ENCODE measurements at regions not wholly inside any gene's neighbourhood (a gene's known extent, or its start where the extent isn't known, plus 50 kb on each side); places are given as distances from the start of the nearest gene placed in this dataset.

- Histone ChIP-seq H3K4me1 (ENCODE audit: control insufficient read depth in 2 of 2, insufficient read depth in 2 of 2, low read length in 2 of 2) (no peaks in the 10 kb centered on the region), H3K4me3 (ENCODE audit: low read length in 2 of 2) (no peak overlapping the region), H3K36me3 (ENCODE audit: control insufficient read depth in 2 of 2, insufficient read depth in 2 of 2, low read length in 2 of 2) (no peaks in the 10 kb centered on the region), H3K27me3 (ENCODE audit: control insufficient read depth in 2 of 2, insufficient read depth in 2 of 2, low read length in 2 of 2) (no peaks in the 10 kb centered on the region), H3K9me3 (ENCODE audit: control insufficient read depth in 2 of 2, low read length in 2 of 2) (no peaks in the 10 kb centered on the region), H3K9ac (ENCODE audit: low read depth in 1 of 2, low read length in 2 of 2) (no peak overlapping the region), H3K27ac (ENCODE audit: low read depth in 2 of 2, low read length in 2 of 2) (no peak overlapping the region)
These were observed 400.9 kb upstream of the ADGRL3 start for GRCh38 chr4:60799214-60799613.

- Histone ChIP-seq H3K27ac (ENCODE audit: low read depth in 2 of 2, low read length in 2 of 2) (no peak overlapping the region), H3K4me1 (ENCODE audit: control insufficient read depth in 2 of 2, insufficient read depth in 2 of 2, low read length in 2 of 2) (no peaks in the 10 kb centered on the region), H3K4me3 (ENCODE audit: low read length in 2 of 2) (no peak overlapping the region), H3K9me3 (ENCODE audit: control insufficient read depth in 2 of 2, low read length in 2 of 2) (no peaks in the 10 kb centered on the region), H3K9ac (ENCODE audit: low read depth in 1 of 2, low read length in 2 of 2) (no peak overlapping the region), H3K27me3 (ENCODE audit: control insufficient read depth in 2 of 2, insufficient read depth in 2 of 2, low read length in 2 of 2) (no peaks in the 10 kb centered on the region), H3K36me3 (ENCODE audit: control insufficient read depth in 2 of 2, insufficient read depth in 2 of 2, low read length in 2 of 2) (no peaks in the 10 kb centered on the region)
These were observed 399.4 kb upstream of the ADGRL3 start for GRCh38 chr4:60800701-60801100.

GRCh38 chr4:60805500-60806313 lies 394.4 kb upstream of the ADGRL3 start:
- H3K4me1 ChIP-seq (ENCODE audit: control insufficient read depth in 2 of 2, insufficient read depth in 2 of 2, low read length in 2 of 2) = no peaks in the 10 kb centered on the region
- H3K36me3 ChIP-seq (ENCODE audit: control insufficient read depth in 2 of 2, insufficient read depth in 2 of 2, low read length in 2 of 2) = no peaks in the 10 kb centered on the region
- no peaks in the 10 kb centered on the region for H3K27me3 ChIP-seq (ENCODE audit: control insufficient read depth in 2 of 2, insufficient read depth in 2 of 2, low read length in 2 of 2)
- no peak overlapping the region for H3K9ac ChIP-seq (ENCODE audit: low read depth in 1 of 2, low read length in 2 of 2)
- H3K27ac ChIP-seq (ENCODE audit: low read depth in 2 of 2, low read length in 2 of 2) = no peak overlapping the region
- no peaks in the 10 kb centered on the region for H3K9me3 ChIP-seq (ENCODE audit: control insufficient read depth in 2 of 2, low read length in 2 of 2)
- no peak overlapping the region for H3K4me3 ChIP-seq (ENCODE audit: low read length in 2 of 2)

GRCh38 chr4:60808726-60809485 lies 391.2 kb upstream of the ADGRL3 start:
- H3K4me3 ChIP-seq (ENCODE audit: low read length in 2 of 2) = no peak overlapping the region
- H3K9ac ChIP-seq (ENCODE audit: low read depth in 1 of 2, low read length in 2 of 2) = no peak overlapping the region
- H3K4me1 ChIP-seq (ENCODE audit: control insufficient read depth in 2 of 2, insufficient read depth in 2 of 2, low read length in 2 of 2) = no peaks in the 10 kb centered on the region
- no peaks in the 10 kb centered on the region for H3K9me3 ChIP-seq (ENCODE audit: control insufficient read depth in 2 of 2, low read length in 2 of 2)
- no peak overlapping the region for H3K27ac ChIP-seq (ENCODE audit: low read depth in 2 of 2, low read length in 2 of 2)
- H3K27me3 ChIP-seq (ENCODE audit: control insufficient read depth in 2 of 2, insufficient read depth in 2 of 2, low read length in 2 of 2) = no peaks in the 10 kb centered on the region
- H3K36me3 ChIP-seq (ENCODE audit: control insufficient read depth in 2 of 2, insufficient read depth in 2 of 2, low read length in 2 of 2) = no peaks in the 10 kb centered on the region

GRCh38 chr4:60809486-60809800 lies 390.7 kb upstream of the ADGRL3 start:
- no peak overlapping the region for H3K9ac ChIP-seq (ENCODE audit: low read depth in 1 of 2, low read length in 2 of 2)
- no peak overlapping the region for H3K4me3 ChIP-seq (ENCODE audit: low read length in 2 of 2)
- no peak overlapping the region for H3K27ac ChIP-seq (ENCODE audit: low read depth in 2 of 2, low read length in 2 of 2)
- no peaks in the 10 kb centered on the region for H3K27me3 ChIP-seq (ENCODE audit: control insufficient read depth in 2 of 2, insufficient read depth in 2 of 2, low read length in 2 of 2)
- no peaks in the 10 kb centered on the region for H3K36me3 ChIP-seq (ENCODE audit: control insufficient read depth in 2 of 2, insufficient read depth in 2 of 2, low read length in 2 of 2)
- H3K4me1 ChIP-seq (ENCODE audit: control insufficient read depth in 2 of 2, insufficient read depth in 2 of 2, low read length in 2 of 2) = no peaks in the 10 kb centered on the region
- no peaks in the 10 kb centered on the region for H3K9me3 ChIP-seq (ENCODE audit: control insufficient read depth in 2 of 2, low read length in 2 of 2)

GRCh38 chr4:60812811-60813210 lies 387.3 kb upstream of the ADGRL3 start:
- Histone ChIP-seq H3K9ac (ENCODE audit: low read depth in 1 of 2, low read length in 2 of 2) (no peak overlapping the region), H3K9me3 (ENCODE audit: control insufficient read depth in 2 of 2, low read length in 2 of 2) (no peaks in the 10 kb centered on the region), H3K27ac (ENCODE audit: low read depth in 2 of 2, low read length in 2 of 2) (no peak overlapping the region), H3K36me3 (ENCODE audit: control insufficient read depth in 2 of 2, insufficient read depth in 2 of 2, low read length in 2 of 2) (no peaks in the 10 kb centered on the region), H3K4me1 (ENCODE audit: control insufficient read depth in 2 of 2, insufficient read depth in 2 of 2, low read length in 2 of 2) (no peaks in the 10 kb centered on the region), H3K27me3 (ENCODE audit: control insufficient read depth in 2 of 2, insufficient read depth in 2 of 2, low read length in 2 of 2) (no peaks in the 10 kb centered on the region), H3K4me3 (ENCODE audit: low read length in 2 of 2) (no peak overlapping the region)

GRCh38 chr4:60814549-60814948 lies 385.6 kb upstream of the ADGRL3 start:
- Histone ChIP-seq H3K4me3 (ENCODE audit: low read length in 2 of 2) (no peak overlapping the region), H3K9ac (ENCODE audit: low read depth in 1 of 2, low read length in 2 of 2) (no peak overlapping the region), H3K9me3 (ENCODE audit: control insufficient read depth in 2 of 2, low read length in 2 of 2) (no peaks in the 10 kb centered on the region), H3K27me3 (ENCODE audit: control insufficient read depth in 2 of 2, insufficient read depth in 2 of 2, low read length in 2 of 2) (no peaks in the 10 kb centered on the region), H3K27ac (ENCODE audit: low read depth in 2 of 2, low read length in 2 of 2) (no peak overlapping the region), H3K36me3 (ENCODE audit: control insufficient read depth in 2 of 2, insufficient read depth in 2 of 2, low read length in 2 of 2) (no peaks in the 10 kb centered on the region), H3K4me1 (ENCODE audit: control insufficient read depth in 2 of 2, insufficient read depth in 2 of 2, low read length in 2 of 2) (no peaks in the 10 kb centered on the region)

GRCh38 chr4:60817609-60818008 lies 382.5 kb upstream of the ADGRL3 start:
- no peaks in the 10 kb centered on the region for H3K4me1 ChIP-seq (ENCODE audit: control insufficient read depth in 2 of 2, insufficient read depth in 2 of 2, low read length in 2 of 2)
- no peak overlapping the region for H3K27ac ChIP-seq (ENCODE audit: low read depth in 2 of 2, low read length in 2 of 2)
- no peak overlapping the region for H3K4me3 ChIP-seq (ENCODE audit: low read length in 2 of 2)

GRCh38 chr4:60822986-60823385 lies 377.1 kb upstream of the ADGRL3 start:
- Histone ChIP-seq H3K9me3 (ENCODE audit: control insufficient read depth in 2 of 2, low read length in 2 of 2) (no peaks in the 10 kb centered on the region), H3K4me3 (ENCODE audit: low read length in 2 of 2) (no peak overlapping the region), H3K9ac (ENCODE audit: low read depth in 1 of 2, low read length in 2 of 2) (no peak overlapping the region), H3K27me3 (ENCODE audit: control insufficient read depth in 2 of 2, insufficient read depth in 2 of 2, low read length in 2 of 2) (no peaks in the 10 kb centered on the region), H3K4me1 (ENCODE audit: control insufficient read depth in 2 of 2, insufficient read depth in 2 of 2, low read length in 2 of 2) (no peaks in the 10 kb centered on the region), H3K27ac (ENCODE audit: low read depth in 2 of 2, low read length in 2 of 2) (no peak overlapping the region), H3K36me3 (ENCODE audit: control insufficient read depth in 2 of 2, insufficient read depth in 2 of 2, low read length in 2 of 2) (no peaks in the 10 kb centered on the region)

More at GRCh38 chr4:60817609-60818008, 382.5 kb upstream of the ADGRL3 start:
- Histone ChIP-seq H3K27me3 (ENCODE audit: control insufficient read depth in 2 of 2, insufficient read depth in 2 of 2, low read length in 2 of 2) (no peaks in the 10 kb centered on the region), H3K36me3 (ENCODE audit: control insufficient read depth in 2 of 2, insufficient read depth in 2 of 2, low read length in 2 of 2) (no peaks in the 10 kb centered on the region), H3K9ac (ENCODE audit: low read depth in 1 of 2, low read length in 2 of 2) (no peak overlapping the region), H3K9me3 (ENCODE audit: control insufficient read depth in 2 of 2, low read length in 2 of 2) (no peaks in the 10 kb centered on the region)

GRCh38 chr4:60840020-60840419 lies 360.1 kb upstream of the ADGRL3 start:
- Histone ChIP-seq H3K9ac (ENCODE audit: low read depth in 1 of 2, low read length in 2 of 2) (no peak overlapping the region), H3K27me3 (ENCODE audit: control insufficient read depth in 2 of 2, insufficient read depth in 2 of 2, low read length in 2 of 2) (no peaks in the 10 kb centered on the region), H3K36me3 (ENCODE audit: control insufficient read depth in 2 of 2, insufficient read depth in 2 of 2, low read length in 2 of 2) (no peaks in the 10 kb centered on the region), H3K9me3 (ENCODE audit: control insufficient read depth in 2 of 2, low read length in 2 of 2) (no peaks in the 10 kb centered on the region), H3K4me1 (ENCODE audit: control insufficient read depth in 2 of 2, insufficient read depth in 2 of 2, low read length in 2 of 2) (no peaks in the 10 kb centered on the region), H3K27ac (ENCODE audit: low read depth in 2 of 2, low read length in 2 of 2) (no peak overlapping the region), H3K4me3 (ENCODE audit: low read length in 2 of 2) (no peak overlapping the region)

Data from mucosa of rectum (tissue), 2 donors.